GM21515 (cell line): ENCODE measurements at regions not wholly inside any gene's neighbourhood (a gene's known extent, or its start where the extent isn't known, plus 50 kb on each side); places are given as distances from the start of the nearest gene placed in this dataset.

Experiments
- ATAC-seq: cut with Tn5 transposase; IDR thresholded peaks from one replicate; pipeline ENCODE4 v1.9.1; 2021; ENCODE audit not compliant: unreplicated experiment

DNA sequence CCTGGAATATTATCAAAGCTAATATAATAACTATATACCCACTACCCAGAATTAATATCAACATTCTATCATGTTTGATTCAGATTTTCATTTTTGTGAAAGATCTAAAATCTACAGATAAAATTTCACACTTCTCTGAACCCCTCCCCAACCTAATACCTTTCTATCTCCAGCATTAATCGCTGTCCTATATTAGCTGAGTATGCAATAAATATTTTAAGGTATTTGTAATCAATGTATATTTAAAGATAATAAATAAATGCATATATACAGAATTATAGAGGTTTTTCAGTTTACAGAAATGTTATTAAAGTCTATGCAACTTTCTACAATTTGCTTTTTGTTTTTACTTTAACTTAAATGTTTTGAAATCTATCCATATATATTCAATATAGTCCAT lies 156.7 kb upstream of the NRSN1 start:
- ATAC-seq, result no peak

DNA sequence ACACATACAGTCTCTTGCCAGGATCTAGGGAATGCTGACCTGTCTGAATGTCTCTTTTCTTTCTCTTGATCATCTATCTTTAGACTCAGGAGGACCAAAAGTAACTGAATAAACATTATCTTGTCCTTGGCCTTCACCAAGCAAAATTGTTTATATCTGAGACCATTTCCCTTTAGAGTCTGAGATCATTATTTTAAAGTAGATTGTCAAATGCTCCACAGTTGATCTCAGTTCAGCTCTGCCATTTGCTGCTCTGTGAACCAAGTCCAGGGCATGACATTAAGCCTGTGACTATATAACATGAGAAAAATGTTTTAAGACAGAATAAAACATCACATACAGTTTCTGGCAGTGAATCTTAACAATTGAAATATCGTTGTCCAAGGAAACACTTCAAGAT lies 148.3 kb upstream of the NRSN1 start:
- ATAC-seq, result no peak

- ATAC-seq, result no peak
Observed at GRCh38 chr6:23980965-23981364, 145.1 kb upstream of the NRSN1 start.

DNA sequence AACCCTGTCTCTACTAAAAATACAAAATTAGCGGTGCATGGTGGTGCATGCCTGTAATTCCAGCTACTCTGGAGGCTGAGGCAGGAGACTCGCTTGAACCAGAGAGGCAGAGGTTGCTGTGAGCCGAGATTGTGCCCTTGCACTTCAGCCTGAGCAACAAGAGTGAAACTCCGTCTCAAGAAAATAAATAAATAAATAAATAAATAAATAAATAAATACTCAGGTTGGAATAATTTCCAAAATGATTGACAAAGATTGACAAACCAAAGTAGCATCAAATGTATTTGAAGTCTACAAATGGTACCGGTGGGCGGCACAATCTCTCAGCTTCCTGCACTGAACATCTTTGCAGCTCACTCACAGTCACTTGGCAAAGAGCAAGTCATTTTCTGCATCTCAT lies 144.1 kb upstream of the NRSN1 start:
- no peak for ATAC-seq

DNA sequence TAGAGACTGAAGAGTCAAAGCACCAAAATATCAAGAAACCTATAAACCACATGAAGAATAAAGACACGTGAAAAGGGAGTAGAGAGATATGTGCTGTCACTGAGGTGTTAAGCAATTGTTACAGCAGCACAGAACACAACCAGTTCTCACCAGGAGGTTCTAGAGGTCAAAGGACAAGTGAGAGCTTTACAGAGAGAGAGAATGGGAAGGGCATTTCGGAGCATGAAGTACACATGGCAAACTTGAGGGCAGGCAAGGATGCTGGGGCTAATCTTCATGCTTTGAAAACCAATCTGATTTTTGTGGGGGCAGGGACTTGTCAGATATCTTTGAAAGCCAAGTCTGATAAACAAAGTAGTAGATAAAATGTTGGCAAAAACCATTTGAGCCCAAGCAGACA lies 142.3 kb upstream of the NRSN1 start:
- no peak for ATAC-seq

- no peak for ATAC-seq
Observed at GRCh38 chr6:23985015-23985414, 141.0 kb upstream of the NRSN1 start.

- ATAC-seq, result no peak
Observed at GRCh38 chr6:23989885-23990533, 136.0 kb upstream of the NRSN1 start.

- no peak for ATAC-seq
Observed at GRCh38 chr6:23994013-23994412, 132.0 kb upstream of the NRSN1 start.

GRCh38 chr6:24004062-24004461 lies 122.0 kb upstream of the NRSN1 start:
- ATAC-seq, result no peak

- ATAC-seq, result no peak
Observed at GRCh38 chr6:24004659-24005058, 121.4 kb upstream of the NRSN1 start.

GRCh38 chr6:24006254-24006653 lies 119.8 kb upstream of the NRSN1 start:
- no peak for ATAC-seq

- no peak for ATAC-seq
Observed at GRCh38 chr6:24009319-24009718, 116.7 kb upstream of the NRSN1 start.

DNA sequence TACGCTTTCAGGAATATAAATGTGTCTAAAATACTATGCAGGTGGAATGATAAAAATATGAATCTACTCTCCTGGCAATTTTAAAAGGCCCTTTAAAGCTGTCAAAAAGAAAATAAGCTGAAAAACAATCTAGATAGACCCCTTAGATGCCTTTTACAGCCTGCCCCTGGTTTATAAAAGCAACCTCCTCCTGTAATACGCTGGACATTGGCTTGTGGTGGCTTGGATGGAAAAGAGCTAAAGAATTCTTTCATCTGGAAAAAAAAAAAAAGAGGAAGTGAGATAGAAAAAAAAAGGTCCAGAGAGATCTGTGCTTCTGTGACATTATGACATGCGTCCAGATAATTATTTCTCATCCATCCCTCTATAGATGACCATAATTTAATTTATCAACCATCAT lies 115.9 kb upstream of the NRSN1 start:
- ATAC-seq, result no peak

DNA sequence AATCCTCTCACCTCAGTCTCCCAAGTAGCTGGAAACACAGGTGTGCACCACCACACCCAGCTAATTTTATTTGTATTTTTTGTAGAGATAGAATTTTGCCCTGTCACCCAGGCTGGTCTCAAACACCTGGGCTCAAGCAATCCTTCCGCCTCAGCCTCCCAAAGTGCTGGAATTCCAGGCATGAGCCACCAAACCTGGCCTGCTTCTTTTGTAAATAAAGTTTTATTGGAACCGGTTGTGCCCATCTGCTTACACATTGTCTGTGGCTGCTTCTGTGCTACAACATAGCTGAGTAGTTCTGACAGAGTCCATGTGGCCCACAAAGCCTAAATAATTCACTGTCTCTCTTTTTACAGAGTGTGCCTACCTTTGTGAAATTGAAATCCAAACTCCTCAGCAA lies 109.7 kb upstream of the NRSN1 start:
- ATAC-seq, result no peak

DNA sequence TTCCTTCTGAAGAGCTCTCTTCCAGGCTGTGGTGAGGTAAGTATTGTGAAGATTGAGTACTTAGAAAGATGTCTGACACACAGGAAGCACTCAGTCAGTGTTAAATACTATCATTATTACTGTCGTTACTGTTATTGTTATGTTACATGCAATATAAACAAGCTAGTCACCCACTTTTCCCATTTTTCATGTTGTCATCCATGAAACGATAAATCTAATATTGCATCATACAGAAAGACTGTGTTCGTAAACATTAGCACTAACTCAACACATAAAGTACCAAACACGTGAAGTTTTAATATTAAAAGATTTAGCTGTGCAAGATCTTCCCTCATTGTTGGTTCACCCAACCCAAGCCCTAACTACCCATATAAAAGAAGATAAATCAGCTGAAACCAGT lies 109.2 kb upstream of the NRSN1 start:
- no peak for ATAC-seq

DNA sequence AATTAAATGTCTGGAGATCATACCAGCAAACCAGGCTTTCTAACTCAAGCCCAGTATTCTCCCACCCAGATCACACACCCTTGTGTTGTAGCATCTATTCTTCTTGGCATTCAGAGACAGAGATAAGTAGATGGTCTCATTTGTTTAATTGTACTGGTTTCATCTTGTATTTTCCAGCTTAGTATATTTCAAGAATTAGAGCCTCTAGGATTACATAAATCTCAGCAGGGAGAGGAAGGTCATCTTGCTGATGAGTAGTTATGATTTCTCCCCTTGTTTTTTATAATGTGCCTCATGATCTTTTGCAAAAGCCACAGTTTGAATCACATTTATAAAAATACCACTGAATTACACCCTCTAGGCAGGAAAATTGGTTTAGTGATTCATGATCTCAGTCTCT lies 106.6 kb upstream of the NRSN1 start:
- no peak for ATAC-seq

DNA sequence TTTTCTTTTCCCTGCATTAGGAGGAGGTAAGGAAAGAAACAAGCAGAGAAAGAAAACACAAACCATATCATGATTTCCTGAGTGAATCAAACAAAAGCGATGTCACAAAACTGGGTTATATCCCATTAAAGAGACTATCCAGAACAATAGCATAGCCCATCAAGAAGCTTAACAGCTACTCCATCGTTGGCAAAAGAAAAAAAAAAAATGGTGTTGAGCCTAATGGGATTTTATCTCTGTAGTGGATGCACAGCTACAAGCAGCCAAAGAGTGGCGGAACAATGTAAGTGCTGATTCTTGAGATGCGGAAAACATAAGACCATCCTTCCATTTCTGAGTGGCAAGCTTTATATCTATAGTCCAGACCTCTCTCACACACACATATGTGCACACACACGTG lies 106.2 kb upstream of the NRSN1 start:
- ATAC-seq, result no peak

- ATAC-seq, result no peak
Observed at GRCh38 chr6:24026050-24026449, 100.0 kb upstream of the NRSN1 start.

DNA sequence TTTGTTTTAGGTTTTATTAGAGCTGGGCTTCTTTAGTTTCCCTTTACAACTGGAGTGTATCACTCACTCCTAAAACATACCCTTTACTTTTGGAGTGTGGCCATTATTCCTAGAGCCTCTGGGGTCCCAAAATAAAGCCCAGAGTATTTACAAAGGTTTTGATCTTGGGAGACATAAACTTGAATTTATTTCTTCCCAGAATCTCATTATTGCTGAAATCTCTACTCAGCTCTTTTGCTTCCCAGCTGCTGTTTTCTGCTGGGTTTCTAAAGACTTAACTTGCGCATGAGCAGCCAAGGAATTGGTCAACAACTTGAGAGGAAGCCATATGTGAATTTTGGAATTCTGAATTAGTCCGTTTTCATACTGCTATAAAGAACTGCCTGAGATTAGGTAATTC lies 94.5 kb upstream of the NRSN1 start:
- ATAC-seq, result no peak

GRCh38 chr6:24032896-24033688 lies 92.9 kb upstream of the NRSN1 start:
- no peak for ATAC-seq

- ATAC-seq, result no peak
Observed at GRCh38 chr6:24043848-24044247, 82.2 kb upstream of the NRSN1 start.

DNA sequence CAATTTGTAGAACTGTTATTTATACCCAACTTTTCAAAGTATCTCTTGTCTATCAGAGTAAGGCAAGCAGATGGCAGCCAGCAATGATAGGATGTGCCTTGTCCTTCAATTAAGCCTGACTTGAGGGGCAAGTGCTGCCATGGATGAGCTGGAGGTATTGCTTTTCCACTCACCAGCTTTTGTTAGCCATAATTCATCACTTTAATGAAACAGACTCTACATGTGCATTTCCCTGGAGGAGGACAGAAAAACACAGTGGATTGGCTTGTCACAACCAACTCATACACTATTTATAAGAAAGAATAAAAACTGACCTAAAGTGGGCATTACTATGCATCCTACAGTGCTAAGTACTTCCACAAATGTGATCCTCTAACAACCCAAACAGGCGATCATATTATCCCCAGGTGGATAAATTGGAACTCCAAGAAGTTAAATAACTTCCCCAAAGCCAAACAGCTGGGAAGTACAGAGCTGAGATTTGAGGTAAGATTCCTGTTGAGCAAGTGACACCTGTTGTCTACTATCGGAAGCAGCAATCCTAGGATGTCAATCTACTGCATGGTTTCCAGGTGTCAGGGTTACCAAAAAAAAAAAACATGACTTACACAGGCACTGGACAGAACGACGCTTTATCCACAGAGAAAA lies 73.9 kb upstream of the NRSN1 start:
- no peak for ATAC-seq
